Activated T-helper 9 cell treated with anti-CD3 and anti-CD28 coated beads, Interleukin-2, amount 50 U/mL, for 16 hours (primary cell): ENCODE measurements at regions not wholly inside any gene's neighbourhood (a gene's known extent, or its start where the extent isn't known, plus 50 kb on each side); places are given as distances from the start of the nearest gene placed in this dataset.

Experiments used
- DNase-seq: peaks from one replicate; pipeline ENCODE4 v3.0.0-alpha.2; 2020; ENCODE audit warnings: low read depth

DNA sequence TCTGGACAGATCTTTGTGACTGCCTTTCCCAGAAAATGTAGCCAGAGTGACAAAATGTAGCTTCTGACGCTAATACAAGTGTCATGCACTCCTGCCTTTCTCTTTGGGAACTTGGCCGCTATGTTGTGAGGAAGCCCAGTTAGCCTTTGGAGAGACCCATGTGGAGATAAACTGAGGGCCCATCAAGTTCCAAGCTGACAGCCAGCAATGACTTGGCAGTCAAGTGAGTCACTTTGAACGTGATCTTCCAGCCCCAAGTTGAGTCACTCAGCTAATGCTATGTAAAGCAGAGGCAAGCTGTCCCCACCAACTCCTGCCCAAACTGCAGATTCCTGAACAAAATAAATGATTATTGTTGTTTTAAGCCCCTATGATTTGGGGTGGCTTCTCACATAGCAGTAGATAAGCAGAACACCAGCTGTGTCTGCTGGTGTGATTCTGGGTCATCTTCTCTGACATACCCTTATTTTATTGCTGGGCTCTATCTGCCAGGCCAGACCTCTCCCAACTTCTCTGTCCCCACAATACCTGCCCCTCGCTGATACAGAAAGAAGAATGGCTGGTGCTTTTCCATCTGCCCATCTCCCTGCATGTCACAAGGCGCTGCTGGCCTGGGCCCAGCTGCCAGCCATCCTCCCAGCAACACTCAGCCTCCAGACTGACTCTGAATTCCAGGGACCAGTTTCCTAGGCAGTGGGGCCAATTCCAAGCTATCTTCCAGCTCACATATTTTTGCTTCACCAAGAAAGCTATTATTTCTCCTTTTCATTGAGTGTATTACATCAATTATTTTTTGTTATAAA, 274.8 kb downstream of the LRFN2 start:
- no peak for DNase-seq

DNA sequence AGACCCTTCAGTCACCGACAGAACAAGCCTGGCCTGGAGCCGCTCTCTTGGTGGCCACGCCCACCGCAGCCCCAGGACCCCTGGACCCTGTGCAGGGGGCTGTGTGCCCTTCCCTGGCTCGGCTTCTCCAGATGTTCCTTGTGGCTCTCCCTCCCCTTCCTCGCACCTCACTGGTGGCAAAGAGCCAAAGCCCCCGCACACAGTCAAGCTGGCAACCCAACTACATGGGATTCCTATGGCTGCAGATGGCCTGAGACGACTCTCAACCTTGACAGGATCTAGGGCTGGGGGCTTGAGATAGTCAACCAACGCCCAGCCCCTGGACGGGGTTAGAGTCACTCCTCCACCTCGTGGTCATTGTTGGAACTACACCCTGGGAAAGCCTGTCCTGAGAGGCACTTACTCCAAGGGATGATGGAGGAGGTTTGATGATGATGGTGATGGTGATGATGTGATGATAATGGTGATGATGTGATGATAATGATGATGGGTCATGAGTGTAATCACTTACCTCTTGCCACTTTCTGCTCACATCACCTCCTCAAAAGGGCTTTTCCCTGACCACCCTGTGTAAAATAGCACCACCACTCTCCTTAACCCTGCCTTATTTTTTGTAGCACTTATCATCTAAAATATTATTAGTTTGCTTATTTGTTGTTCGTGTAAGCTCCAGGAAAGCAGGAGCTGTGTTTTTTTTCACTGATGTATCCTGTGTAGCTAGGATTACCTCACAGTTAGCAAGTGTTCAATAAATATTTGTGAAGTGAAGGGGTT, 278.4 kb downstream of the LRFN2 start:
- DNase-seq, result peak; percentile 5

DNA sequence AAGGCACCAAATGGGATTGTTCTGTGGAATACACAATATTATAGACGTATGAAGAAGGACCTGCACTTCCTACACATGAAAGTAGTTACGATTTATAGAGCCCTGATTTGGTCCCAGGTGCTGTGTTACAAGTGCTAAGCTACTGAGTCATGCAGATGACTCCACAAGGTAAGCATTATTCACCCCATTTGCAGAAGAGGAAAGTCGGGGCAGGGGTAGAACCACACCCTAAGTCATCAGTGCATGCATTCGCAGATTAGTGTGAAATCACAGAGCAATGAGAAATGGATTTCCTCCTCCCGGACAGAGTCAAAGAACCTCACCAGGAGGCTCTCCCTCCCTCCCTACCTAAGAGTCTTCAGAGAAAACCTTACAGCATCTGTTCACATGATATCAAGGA, 279.5 kb downstream of the LRFN2 start:
- no peak for DNase-seq

DNA sequence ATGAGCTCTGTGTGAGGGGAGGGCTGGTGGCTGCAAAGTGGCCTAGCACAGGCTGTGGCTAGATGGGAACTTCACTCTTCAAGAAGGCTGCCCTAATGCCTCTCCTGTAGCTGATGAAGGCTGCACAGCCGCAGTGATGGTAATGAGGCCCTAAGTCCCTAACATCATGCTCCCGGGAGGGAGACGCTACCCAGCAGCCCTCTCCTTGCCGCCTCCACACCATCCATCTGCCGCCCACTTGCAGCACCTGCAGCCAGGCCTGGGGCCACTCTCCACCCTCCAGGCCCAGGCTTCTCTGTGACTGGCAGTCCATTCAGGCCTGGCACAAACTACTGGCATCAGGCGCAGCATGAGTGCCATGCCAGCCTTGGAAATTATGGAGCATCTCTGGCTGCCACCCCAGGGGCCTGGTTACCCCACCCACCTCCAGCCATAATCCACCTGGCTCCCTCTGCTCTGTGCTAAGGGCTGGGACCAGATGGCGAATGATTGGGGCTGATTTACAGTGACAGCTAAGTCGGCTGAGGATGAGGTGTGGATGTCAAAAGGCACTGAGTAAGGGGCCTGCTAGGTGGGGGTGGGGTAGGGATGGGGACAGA, 284.2 kb downstream of the LRFN2 start:
- DNase-seq, result no peak

DNA sequence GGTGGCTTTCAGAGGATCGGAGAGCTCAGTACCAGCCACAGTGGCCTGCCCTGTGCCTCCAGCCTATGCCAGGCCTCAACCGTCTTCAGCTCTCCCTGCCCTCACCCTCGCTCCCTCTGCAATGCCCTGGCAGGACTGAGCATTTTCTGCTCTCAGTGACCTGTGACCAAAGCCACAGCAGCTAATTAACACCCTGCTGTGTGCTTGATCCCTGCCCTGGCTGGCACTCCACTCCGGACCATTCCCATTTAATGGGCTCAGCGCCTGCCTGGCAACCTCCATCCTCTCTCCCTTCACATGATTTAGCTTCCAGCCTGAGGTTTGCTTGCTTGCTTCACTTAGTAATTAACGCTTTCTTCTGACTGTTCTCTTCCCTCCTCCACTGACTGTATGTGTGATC, 287.5 kb downstream of the LRFN2 start:
- DNase-seq, result no peak

DNA sequence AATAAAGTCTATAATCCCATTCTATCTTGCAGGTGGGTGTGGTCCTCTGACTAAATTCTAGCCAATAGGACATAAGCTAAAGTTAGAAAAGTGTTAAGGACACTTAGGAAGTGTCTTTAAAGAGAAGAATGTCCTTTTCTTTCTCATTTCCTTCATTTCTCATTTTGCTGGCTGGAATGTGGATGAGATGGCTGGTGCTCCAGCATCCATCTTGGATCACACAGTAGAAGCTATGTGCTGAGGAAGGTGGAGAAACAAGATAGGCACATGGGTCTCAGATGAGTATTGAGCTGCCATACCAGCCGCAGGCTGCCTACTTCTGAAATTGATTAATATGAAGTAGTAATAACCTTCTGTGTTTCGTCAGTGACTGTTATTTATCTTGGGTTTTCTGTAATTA, 289.0 kb downstream of the LRFN2 start:
- no peak for DNase-seq

DNA sequence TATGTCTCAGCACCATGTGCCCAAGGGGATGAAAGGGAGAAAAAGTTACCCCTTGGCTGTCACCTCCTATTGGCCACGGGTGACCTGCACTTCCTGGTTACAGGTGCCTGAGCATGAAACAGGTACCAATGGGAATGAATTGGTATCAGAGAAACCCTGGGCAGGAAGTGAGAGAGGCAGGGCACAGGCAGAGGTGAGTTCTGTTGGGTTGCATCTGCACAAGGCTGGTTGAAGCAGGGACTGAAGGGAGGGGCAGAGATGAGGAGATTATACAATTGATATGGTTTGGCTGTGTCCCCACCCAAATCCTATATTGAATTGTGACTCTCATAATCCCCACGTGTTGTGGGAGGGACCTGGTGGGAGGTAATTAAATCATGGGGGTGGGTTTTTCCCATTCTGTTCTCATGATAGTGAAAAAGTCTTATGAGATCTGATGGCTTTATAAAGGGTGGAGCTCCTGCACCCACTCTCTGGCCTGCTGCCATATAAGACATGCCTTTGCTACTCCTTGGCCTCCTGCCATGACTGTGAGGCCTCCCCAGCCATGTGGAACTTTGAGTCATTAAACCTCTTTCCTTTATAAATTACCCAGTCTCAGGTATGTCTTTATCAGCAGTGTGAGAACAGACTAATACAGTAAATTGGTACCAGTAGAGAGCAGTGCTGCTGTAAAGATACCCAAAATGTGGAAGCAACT, 291.8 kb downstream of the LRFN2 start:
- no peak for DNase-seq

DNA sequence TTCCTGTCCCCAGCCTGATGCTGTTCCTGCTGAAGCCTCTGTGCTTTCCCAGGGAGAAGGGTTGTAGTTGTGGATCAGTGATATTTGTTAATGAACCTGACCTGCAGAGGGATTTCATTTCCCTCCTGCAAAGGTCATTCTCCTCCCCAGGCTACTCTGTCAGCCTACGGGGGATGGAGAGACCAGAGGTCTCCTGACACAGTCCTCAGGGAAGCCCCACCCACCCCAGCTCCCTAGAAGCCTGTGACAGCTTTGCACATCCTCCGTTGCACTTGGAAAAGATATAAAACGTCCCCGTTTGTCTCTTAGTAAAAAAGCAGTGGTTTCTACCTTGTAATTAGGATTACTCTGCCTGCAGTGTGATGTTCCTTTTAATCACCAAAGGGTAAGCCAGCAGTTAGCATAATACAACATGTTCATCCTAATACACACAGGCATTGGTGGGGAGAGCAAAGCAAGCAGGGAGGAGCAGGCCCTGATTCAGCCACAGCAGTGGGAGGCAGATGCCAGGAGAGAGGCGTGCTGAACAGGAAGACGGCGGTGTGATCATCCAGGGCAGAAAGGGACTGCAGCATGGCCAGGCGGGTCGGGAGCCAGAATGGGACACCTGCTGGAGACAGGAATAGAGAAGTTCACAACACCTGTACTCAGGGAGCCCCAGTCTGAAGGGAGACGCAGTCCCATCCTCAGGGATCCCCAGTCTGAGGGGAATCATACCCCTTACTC, 293.5 kb downstream of the LRFN2 start:
- DNase-seq, result no peak

DNA sequence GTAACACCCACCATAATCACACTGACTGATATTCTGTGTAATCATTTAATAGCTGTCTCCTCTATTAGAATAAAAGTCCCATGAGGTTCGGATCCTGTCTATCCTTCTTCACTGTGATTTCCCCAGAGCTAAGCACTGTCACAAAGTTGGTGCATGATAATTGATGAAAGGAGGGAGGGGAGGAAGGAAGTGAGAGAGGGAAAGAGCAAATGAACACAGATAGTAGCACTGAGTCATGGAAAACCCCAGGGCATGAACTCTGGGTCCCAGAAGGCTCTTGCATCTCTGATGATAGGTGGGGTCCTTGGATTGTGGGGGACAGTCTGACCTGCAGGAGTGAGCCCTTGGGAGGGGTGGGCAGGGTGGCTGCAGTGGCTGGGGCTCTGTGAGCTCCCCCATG, 294.1 kb downstream of the LRFN2 start:
- DNase-seq, result no peak

DNA sequence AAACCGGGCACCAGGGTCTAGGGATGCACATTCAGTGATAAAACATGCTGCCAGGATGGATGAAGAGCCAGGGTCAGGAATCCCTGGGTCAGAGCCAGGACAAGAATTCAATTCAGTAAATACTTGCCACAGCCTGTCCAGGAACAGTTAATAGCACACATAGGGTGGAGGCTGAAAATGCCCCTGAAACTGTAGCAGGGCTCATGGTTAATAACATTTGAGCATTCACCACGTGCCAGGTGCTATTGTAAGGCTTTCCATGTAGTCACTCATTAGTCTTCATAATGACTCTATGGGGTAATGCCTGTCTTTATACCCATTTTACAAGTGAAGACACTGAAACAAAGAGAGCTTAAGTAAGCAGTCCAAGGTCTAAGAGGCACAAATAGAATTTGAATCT, 296.3 kb downstream of the LRFN2 start:
- DNase-seq, result no peak

DNA sequence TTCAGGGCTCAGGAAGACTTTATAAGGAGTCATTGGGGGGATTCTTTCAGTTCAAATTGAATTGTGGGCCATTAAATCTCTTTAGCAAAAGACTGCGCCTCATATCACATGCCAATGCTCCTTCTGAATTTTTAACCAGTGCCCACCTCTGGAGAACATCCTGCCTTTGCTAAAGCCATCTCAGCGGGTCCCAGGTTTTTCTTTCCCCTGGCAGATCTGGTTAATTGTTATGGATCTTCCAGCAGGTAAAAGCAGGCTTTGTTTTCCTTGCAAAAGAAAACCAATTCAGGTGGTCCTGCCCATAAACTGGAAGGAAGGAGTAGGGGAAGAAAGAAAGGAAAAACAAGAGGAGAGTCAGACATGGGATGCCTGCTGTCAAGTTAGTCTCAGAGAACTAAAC, 298.2 kb downstream of the LRFN2 start:
- DNase-seq, result no peak

DNA sequence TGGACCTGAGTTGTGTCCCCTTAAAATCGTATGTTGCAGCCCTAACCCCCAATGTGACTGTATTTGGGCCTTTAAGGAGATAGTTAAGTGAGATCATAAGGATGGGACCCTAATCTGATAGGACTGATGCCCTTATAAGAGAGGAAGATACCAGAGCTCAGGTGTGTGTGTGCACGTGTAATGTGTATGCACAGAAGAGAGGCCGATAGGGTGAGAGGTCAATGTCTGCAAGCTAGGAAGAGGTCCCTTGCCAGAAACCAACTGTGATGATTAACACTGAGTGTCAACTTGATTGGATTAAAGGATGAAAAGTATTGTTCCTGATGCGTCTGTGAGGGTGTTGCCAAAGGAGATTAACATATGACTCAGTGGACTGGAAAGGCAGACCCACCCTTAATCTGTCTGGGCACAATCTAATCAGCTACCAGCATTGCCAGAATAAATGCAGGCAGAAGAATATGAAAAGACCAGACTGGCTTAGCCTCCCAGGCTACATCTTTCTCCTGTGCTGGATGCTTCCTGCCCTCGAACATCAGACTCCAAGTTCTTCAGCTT, 299.8 kb downstream of the LRFN2 start:
- no peak for DNase-seq

DNA sequence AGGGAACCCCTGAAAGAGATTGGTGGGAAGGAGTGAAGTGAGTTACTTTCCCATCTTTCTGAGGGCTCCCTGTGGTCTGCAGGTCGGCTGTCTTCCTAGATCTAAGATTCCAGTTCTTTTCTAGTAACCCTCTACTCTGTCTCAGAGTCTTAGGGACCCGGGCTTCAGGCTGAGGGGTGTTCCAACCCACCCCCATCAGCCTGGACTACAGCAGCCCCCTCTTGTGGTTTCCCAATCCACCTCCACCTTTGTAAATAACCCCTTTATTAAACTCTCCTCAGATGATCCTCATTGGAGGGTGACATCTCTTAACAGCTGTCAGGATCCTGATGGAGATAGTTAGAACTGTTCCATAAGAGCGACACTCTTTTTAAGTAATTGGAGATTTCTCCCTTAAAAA, 300.4 kb downstream of the LRFN2 start:
- no peak for DNase-seq

DNA sequence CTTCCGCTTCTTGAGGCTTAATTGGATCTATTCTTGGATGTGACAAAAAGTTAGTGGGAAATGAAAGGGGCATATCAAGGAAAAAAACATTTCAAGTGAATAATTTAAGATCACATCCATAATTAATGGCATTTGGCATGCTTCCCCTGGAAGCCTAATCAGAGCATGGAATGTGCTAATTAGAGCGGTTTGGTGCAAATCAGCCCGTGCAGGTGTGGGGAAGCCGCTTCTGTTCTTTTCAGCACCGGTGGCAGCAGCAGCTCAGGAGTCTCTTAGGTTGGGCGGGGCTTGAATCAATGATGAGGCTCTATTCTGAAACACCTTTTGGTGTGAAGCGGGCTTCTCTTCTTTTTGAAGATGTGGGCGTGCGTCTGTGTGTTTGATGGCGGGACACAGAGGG, 301.2 kb downstream of the LRFN2 start:
- no peak for DNase-seq

DNA sequence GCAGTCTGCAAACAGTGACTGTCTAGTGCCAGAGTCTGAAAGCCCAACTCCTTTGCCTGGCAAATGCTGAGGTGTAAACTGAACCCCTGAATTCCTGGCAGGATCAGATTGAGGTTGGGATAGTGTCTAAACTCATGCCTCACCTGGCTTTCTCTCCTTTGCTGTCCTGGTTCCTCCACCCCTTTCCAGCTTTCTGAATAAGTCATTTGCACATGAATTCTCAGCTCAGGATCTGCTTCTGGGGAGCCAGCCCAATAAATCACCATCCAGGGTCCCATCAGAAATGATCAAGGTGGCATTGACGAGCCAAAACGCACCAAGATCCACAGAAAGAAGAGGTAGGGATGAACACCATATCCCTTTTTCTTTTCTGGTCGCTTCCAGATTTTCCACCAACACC, 301.6 kb downstream of the LRFN2 start:
- DNase-seq, result no peak

DNA sequence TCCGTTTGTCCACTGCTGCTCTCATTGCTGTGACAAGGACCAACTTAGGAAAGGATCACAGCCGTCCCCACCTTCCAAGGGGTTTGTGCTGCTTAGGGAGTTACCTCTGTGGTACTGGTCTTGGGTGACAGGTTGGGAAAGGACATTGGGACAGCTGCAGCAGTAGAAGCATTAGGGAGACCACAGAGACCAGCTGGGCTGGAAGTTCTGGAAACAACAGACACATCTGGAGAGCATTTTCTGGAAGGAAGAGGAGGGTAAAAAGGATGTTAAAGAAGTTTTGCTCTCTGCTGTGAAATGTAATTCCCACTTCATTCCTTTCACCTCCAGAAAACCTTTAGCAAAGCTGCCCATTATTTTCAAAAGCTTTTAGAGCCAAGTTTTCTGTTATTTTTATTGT, 304.2 kb downstream of the LRFN2 start:
- DNase-seq, result no peak

DNA sequence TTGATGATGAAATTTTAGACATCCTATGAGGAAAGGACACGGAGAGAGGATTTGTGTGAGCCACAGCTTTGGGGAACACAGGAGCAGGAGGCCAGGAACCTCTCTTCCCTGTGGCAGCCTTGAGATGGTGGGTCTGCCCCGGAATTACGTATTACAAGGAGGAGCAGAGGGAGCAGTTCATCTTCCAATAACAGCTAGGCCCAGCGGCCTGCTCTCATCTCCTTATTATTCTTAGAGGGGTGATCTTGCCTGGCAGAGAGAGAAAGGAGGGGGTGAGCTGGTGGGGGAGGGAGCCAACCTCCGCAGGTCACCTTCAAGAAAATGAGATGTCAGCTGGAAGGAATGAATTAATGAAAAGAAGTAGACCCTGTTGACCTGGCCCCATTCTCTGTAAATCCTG, 305.8 kb downstream of the LRFN2 start:
- no peak for DNase-seq

DNA sequence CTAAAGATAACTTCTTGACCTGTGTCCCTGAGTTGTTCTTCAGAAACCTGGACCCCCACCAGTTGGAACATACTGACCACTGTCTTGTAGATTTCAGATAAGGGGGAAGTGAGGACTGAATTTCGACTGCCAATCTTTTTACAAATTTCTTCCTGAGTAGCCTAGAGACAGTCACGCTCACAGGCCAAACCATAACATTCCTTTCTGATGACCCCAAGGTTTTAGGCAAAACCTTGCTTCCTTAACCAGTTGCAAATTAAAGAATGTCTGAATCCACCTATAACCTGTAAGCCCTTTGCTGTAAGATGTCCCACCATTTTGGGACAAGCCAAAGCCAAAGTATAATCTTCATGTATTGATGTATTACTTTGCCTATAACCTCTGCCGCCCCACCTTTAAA, 306.9 kb downstream of the LRFN2 start:
- DNase-seq, result no peak

DNA sequence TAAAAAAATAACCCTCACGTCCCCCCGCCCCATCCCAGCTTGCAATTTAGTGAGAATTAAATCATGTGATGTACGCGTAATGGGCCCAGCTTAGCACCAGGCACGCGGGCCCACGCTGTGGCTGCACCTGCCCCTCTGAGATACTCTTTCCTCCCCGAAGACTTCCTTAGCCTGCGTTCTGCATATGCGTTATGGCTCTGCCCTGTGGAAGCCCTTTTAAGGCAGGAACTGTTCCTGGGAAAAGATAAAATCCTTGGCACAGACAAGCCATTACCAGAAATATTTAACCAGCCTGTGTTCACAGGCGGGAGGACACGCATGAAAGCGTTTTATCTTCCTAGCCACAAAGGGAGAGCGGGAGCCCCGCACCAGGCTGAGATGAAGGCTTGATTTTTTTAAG, 311.0 kb downstream of the LRFN2 start:
- no peak for DNase-seq

DNA sequence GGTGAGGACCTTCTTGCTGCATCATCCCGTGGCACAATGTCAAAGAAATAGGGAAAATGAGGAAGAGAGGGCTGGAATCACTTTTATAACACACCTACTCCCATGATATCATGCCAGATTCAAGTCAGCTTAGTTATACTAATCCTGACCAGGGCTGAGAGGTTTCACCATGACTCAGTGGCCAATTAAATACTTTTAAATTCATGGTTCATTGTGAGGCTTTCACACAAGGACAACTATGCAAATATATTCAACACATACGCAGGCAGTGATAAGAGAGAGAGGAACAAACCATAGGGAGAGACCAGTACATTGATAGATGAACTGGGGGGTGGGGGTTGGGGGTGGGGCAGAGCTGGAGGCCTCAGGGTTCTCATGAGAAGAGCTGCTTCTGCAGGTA, 313.1 kb downstream of the LRFN2 start:
- DNase-seq, result no peak

DNA sequence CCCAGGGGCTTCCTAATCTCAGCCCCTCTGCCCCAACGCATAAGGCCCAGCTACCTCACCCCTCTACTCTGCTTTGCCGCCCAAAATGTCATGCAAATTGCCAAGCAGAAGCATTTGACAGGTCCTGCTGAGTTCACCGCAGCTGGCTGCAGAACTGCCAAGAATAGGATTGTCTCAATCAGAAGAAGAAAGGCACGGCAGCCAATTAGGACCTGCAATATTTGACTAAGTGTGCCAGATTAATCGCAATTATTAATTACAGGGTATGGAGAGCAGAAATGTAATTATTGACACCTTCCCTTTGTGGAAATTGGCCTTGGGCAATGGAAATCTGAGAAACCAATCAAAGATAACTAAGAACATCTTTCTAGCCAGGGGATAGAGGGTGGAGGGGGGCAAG, 318.6 kb downstream of the LRFN2 start:
- DNase-seq, result no peak

DNA sequence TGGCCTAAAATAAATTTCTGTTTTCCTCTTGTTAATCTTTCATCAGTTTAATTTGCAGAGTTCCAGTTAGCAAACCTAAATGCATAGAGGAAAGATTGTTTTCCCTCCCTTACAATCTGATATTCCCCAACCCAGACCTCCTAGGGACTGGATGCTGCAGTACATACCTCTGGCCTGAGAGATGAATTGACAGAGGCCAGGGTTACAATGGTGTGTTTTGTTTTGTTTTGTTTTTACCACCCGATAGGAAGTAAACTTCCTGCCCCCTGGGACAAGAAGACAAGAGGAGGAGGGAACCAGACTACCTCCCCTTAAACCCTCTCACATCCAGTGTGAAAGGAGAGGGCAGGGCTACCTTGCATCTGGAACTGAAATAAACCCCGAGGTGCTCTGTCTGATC, 319.0 kb downstream of the LRFN2 start:
- DNase-seq, result no peak
